CD14-positive monocyte (primary cell): ENCODE measurements at regions not wholly inside any gene's neighbourhood (a gene's known extent, or its start where the extent isn't known, plus 50 kb on each side); places are given as distances from the start of the nearest gene placed in this dataset.

Experiments used
- DNase-seq, 3 donors: peaks; one replicate each; pipeline ENCODE4 v3.0.0-alpha.2; 2011 to 2022
- H2AFZ ChIP-seq: 2 replicates; pipeline ENCODE4 v1.6.0; 2012; ENCODE audit warnings: mild to moderate bottlenecking, low read depth, low read length, inconsistent platforms; ENCODE audit not compliant: insufficient read depth, poor library complexity, severe bottlenecking
- H3K27ac ChIP-seq, 2 donors: 1 replicate in 1 of 2; 2 replicates in 1 of 2; pipeline ENCODE4 v1.5.1; 2012 to 2013; ENCODE audit warnings: low read length in 2 of 2, control low read depth in 1 of 2, inconsistent platforms in 1 of 2, low read depth in 1 of 2, mild to moderate bottlenecking in 1 of 2
- H3K27me3 ChIP-seq, 2 donors: one replicate each; pipeline versions ENCODE4 v1.6.0 to v1.6.1; 2011 to 2013; ENCODE audit warnings: low read length in 2 of 2; ENCODE audit not compliant: control insufficient read depth in 2 of 2, insufficient read depth in 2 of 2
- H3K36me3 ChIP-seq, 2 donors: replicated peaks in 1 of 2; 1 replicate in 1 of 2; 2 replicates in 1 of 2; pipeline versions ENCODE4 v1.5.1 to v1.6.1; 2012 to 2013; ENCODE audit warnings: low read length in 2 of 2, control low read depth in 1 of 2, inconsistent platforms in 1 of 2, mild to moderate bottlenecking in 1 of 2; ENCODE audit not compliant: insufficient read depth in 2 of 2, control insufficient read depth in 1 of 2
- H3K4me1 ChIP-seq, 2 donors: 1 replicate in 1 of 2; 2 replicates in 1 of 2; pipeline versions ENCODE4 v1.5.1 to v1.6.1; 2012 to 2013; ENCODE audit warnings: low read length in 2 of 2, control low read depth in 1 of 2, inconsistent platforms in 1 of 2, mild to moderate bottlenecking in 1 of 2, moderate library complexity in 1 of 2; ENCODE audit not compliant: insufficient read depth in 2 of 2, control insufficient read depth in 1 of 2
- H3K4me2 ChIP-seq: replicated peaks from 2 replicates; pipeline ENCODE3; 2012; ENCODE audit warnings: low read length, moderate library complexity, mild to moderate bottlenecking; ENCODE audit not compliant: poor library complexity, severe bottlenecking; ENCODE audit errors: extremely low read depth
- H3K4me3 ChIP-seq, 3 experiments: fragments of 200-600 bp in 1 of 3; sonication (generic) in 1 of 3; replicated peaks in 1 of 3; 1 replicate in 2 of 3; 2 replicates in 1 of 3; pipeline ENCODE4 v1.5.1; 2011 to 2013; ENCODE audit warnings: low read length in 3 of 3, mild to moderate bottlenecking in 3 of 3, control low read depth in 2 of 3, low read depth in 2 of 3, inconsistent platforms in 1 of 3, moderate library complexity in 1 of 3
- H3K79me2 ChIP-seq: 2 replicates; pipeline ENCODE4 v1.6.0; 2012; ENCODE audit warnings: mild to moderate bottlenecking, control low read depth, inconsistent platforms, low read length, moderate library complexity; ENCODE audit not compliant: insufficient read depth
- H3K9ac ChIP-seq: 2 replicates; pipeline ENCODE4 v1.6.0; 2017; ENCODE audit warnings: low read length, mild to moderate bottlenecking; ENCODE audit not compliant: insufficient read depth, poor library complexity, severe bottlenecking
- H3K9me3 ChIP-seq, 2 donors: replicated peaks in 1 of 2; 1 replicate in 1 of 2; 2 replicates in 1 of 2; pipeline versions ENCODE4 v1.5.1 to v1.6.1; 2012 to 2013; ENCODE audit warnings: low read length in 2 of 2, control low read depth in 1 of 2; ENCODE audit not compliant: control insufficient read depth in 1 of 2, insufficient read depth in 1 of 2
- H4K20me1 ChIP-seq: 2 replicates; pipeline ENCODE4 v1.6.0; 2012; ENCODE audit warnings: mild to moderate bottlenecking, low read length, control low read depth, moderate library complexity; ENCODE audit not compliant: insufficient read depth
- H3K27ac Mint-ChIP-seq, 7 donors: one replicate each; pipeline ENCODE4 v1.8.0; 2020; ENCODE audit warnings: mild to moderate bottlenecking in 7 of 7, mixed read lengths in 7 of 7, moderate library complexity in 6 of 7, inconsistent platforms in 2 of 7
- H3K27me3 Mint-ChIP-seq, 3 donors: one replicate each; pipeline ENCODE4 v1.8.0; 2021 to 2022; ENCODE audit warnings: low read depth in 3 of 3, mild to moderate bottlenecking in 3 of 3, mixed read lengths in 3 of 3, moderate library complexity in 3 of 3, inconsistent platforms in 1 of 3
- H3K36me3 Mint-ChIP-seq, 2 donors: one replicate each; pipeline ENCODE4 v1.8.0; 2020; ENCODE audit warnings: mixed read lengths in 2 of 2, inconsistent platforms in 1 of 2, mild to moderate bottlenecking in 1 of 2
- H3K4me1 Mint-ChIP-seq: one replicate; pipeline ENCODE4 v1.8.0; 2020; ENCODE audit warnings: mild to moderate bottlenecking, mixed read lengths
- H3K4me3 Mint-ChIP-seq, 2 donors: one replicate each; pipeline ENCODE4 v1.8.0; 2020; ENCODE audit warnings: mild to moderate bottlenecking in 2 of 2, mixed read lengths in 2 of 2, moderate library complexity in 1 of 2
- H3K9me3 Mint-ChIP-seq, 7 donors: one replicate each; pipeline ENCODE4 v1.8.0; 2020 to 2022; ENCODE audit warnings: mixed read lengths in 7 of 7, mild to moderate bottlenecking in 6 of 7, moderate library complexity in 6 of 7, inconsistent platforms in 2 of 7
- CTCF ChIP-seq: fragments of 200-600 bp; IDR thresholded peaks from one replicate; pipeline ENCODE4 v1.8.0; 2022; ENCODE audit warnings: antibody characterized with exemption, mild to moderate bottlenecking
- WGBS: methylation state at CpG from one replicate; pipeline ENCODE4 v1.1.5; 2013; ENCODE audit warnings: missing lambda C conversion rate; ENCODE audit not compliant: insufficient coverage; 5-methylcytosine and 5-hydroxymethylcytosine counted together
- intact Hi-C, 2 donors: fragments of 100-400 bp; cut with micrococcal nuclease; formaldehyde crosslinking; loops; one replicate each; pipeline versions ENCODE4 v1.15.0 to v1.15.1; 2023

DNA sequence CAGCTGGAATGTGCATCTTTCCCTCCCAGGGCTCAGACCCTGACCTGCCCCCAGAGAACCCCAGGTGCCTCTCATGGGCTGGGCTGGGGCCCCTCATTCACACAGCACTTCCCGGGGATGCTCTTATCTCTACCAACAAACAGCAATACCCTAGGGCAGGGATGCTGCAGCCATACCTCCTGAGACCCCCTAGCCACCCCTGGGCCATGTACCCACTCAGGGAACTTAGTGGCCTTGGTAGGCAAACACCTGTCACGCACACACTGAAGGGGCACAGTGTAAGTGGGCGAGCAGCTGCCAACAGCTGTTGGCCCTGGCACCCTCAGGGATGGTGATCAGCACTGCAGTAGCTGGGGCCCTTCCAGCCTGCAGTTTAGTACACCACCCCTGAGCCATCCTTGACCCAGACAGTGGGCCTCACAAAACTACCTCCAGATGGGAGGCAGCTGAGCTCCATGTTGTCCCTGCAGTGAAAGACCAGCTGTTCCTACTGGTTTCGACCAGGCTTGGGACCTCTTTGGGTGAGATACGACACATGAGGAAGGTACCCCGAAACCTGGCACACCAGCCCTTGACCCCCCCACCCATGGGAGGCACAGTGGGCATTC is 1723.6 kb downstream of the TP53TG3F start:
- Histone ChIP-seq H3K4me3 (no peak overlapping the region), H3K9me3 (peaks cover 70% of the 10 kb centered on the region in 2 donors), H3K9ac (no peak overlapping the region), H3K4me2 (no peak overlapping the region), H3K27me3 (no peaks in the 10 kb centered on the region), H2AFZ (no peak overlapping the region), H4K20me1 (no peaks in the 10 kb centered on the region), H3K4me1 (no peaks in the 10 kb centered on the region), H3K79me2 (no peaks in the 10 kb centered on the region), H3K36me3 (no peaks in the 10 kb centered on the region), H3K27ac (no peak overlapping the region)
- Mint-ChIP-seq H3K9me3 (peaks cover 27 to 48% (median 31%) of the 10 kb centered on the region in 7 donors), H3K4me3 (no peak overlapping the region), H3K27ac (no peak overlapping the region), H3K27me3 (peaks cover 0 to 3% (median 1%) of the 10 kb centered on the region in 3 donors), H3K4me1 (no peaks in the 10 kb centered on the region), H3K36me3 (no peaks in the 10 kb centered on the region)
- intact Hi-C loops = no loop called here
- no peak for TF ChIP-seq CTCF
- WGBS = 72% methylated on average over 6 of the region's 6 CpGs
- DNase-seq = no peak

- Mint-ChIP-seq H3K9me3 (peaks cover 27 to 50% (median 36%) of the 10 kb centered on the region in 7 donors), H3K27me3 (peaks cover 0 to 3% (median 1%) of the 10 kb centered on the region in 3 donors), H3K36me3 (no peaks in the 10 kb centered on the region), H3K4me3 (no peak overlapping the region), H3K27ac (no peak overlapping the region), H3K4me1 (no peaks in the 10 kb centered on the region)
- H4K20me1 ChIP-seq = no peaks in the 10 kb centered on the region
- no peaks in the 10 kb centered on the region for H3K27me3 ChIP-seq
- TF ChIP-seq CTCF = no peak
- no peak for DNase-seq
- H3K9ac ChIP-seq = no peak overlapping the region
- no CpG with 5 or more reads among the region's 1 CpG for WGBS
- no peak overlapping the region for H2AFZ ChIP-seq
- H3K36me3 ChIP-seq = no peaks in the 10 kb centered on the region
- no peak overlapping the region for H3K4me2 ChIP-seq
- intact Hi-C loops = no loop called here
- H3K4me1 ChIP-seq = no peaks in the 10 kb centered on the region
- H3K9me3 ChIP-seq = peaks cover 75% of the 10 kb centered on the region in 2 donors
- H3K4me3 ChIP-seq = no peak overlapping the region
- no peaks in the 10 kb centered on the region for H3K79me2 ChIP-seq
- H3K27ac ChIP-seq = no peak overlapping the region
Observed at GRCh38 chr16:35184356-35184870, 1725.0 kb downstream of the TP53TG3F start.
